ENCODE measurements at regions not wholly inside any gene's neighbourhood (a gene's known extent, or its start where the extent isn't known, plus 50 kb on each side); places are given as distances from the start of the nearest gene placed in this dataset.
A peak's percentile ranks its signal among the peaks of the same experiment; 100 is the strongest.

DNA sequence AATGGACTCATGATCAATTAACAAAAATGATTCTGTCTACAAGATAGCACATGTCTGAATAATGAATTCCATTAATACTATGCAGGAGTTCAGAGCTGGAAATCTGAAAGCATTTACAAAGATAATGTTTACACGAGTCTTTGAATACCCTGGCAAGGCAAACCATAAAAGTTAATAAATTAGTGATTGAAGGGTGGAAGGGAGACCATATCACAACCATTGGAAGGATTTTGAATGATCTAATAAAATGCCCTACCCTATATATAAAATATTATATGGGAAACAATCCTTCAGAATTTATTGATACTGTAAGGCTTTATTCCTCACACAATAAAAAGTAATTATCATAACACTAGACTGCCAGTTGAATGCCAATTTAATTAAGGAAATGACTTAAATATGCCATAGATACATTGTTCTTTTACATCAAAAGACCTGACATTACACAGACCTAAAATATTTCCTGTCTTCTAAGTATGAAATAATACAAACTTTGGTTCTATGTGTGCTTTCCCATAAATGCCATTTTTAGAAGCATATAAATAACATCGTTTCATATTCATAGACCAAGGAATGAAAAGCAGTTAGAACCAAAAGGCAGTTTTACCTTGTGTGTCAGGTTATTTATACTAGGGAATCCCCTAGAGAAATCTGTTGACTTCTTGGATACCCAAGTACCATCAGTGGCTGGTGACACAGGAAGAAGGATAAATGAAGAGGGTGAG lies 249.2 kb upstream of the MARCKS start:
- no peak for DNase-seq (ENCODE audit: low read depth in 3 of 3, low spot score in 2 of 3)

GRCh38 chr6:113610377-113610988 lies 246.7 kb upstream of the MARCKS start:
- DNase-seq (ENCODE audit: low read depth in 3 of 3, low spot score in 2 of 3) = no peak

DNA sequence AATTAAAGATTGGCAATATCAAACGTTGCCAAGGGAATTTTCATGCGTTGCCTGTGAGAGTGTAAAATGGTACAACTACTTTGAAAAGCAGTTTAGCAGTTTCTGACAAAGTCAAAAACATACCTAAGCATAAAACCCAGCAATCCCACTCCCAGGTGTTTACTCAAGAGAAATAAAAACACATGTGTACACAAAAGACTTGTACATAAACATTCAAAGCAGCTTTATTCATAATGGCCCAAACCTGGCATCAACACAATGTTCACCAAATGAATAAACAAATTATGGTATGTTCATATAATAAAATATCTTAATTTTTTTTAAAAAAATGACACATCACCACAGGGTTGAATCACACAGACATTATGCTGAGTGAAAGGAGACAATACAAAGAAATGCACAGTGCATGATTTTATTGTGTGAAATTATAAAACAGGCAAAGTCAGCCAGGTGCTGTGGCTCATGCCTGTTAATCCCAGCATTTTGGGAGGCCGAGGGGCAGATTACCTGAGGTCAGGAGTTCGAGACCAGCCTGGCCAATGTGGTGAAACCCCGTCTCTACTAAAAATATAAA lies 240.4 kb upstream of the MARCKS start:
- DNase-seq (ENCODE audit: low read depth in 3 of 3, low spot score in 2 of 3) = no peak

- no peak for DNase-seq (ENCODE audit: low read depth in 3 of 3, low spot score in 2 of 3)
These were observed 238.1 kb upstream of the MARCKS start for GRCh38 chr6:113619077-113619476.

GRCh38 chr6:113620386-113620785 lies 236.8 kb upstream of the MARCKS start:
- no peak for DNase-seq (ENCODE audit: low read depth in 3 of 3, low spot score in 2 of 3)

DNA sequence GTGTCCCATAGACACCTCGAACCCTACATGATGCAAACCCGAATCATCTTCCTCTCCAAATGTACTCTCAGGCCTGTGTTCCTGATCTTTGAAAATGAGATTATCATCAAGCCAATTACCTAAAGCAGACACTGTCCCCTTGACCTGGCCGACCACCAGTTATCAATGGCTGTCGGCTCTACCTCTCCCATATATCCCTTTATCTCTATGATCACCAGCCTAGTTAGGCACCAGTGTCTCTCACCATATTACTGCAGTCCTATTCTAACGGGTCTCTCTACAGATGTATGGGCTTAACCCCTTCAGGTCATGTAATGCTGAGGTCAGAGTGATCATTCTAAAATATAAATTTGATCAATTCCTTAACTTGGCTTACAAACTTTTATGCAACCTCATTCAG lies 234.9 kb upstream of the MARCKS start:
- no peak for DNase-seq (ENCODE audit: low read depth in 3 of 3, low spot score in 2 of 3)

GRCh38 chr6:113623129-113623528 lies 234.0 kb upstream of the MARCKS start:
- no peak for DNase-seq (ENCODE audit: low read depth in 3 of 3, low spot score in 2 of 3)

GRCh38 chr6:113625850-113626249 lies 231.3 kb upstream of the MARCKS start:
- DNase-seq (ENCODE audit: low read depth in 3 of 3, low spot score in 2 of 3) = no peak

- DNase-seq (ENCODE audit: low read depth in 3 of 3, low spot score in 2 of 3) = no peak
These were observed 230.7 kb upstream of the MARCKS start for GRCh38 chr6:113626475-113626874.

DNA sequence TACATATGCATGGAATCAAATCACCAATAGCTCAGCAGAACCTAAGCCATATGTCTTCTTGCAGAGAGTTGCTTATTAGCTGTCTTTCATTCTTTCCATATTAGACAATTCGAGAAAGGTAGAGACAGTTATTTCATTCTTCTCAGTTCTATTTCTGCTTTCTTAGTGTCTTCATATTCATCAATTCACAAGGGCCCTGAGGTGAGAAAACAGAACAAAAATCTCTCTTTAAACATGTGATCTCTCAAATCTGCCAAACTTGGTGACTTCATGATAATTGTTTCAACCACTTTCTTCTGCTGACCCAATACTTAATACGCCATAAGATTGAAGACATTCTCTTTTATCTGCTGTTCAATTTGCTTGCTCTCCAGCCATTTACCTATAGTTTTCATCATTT lies 229.7 kb upstream of the MARCKS start:
- DNase-seq (ENCODE audit: low read depth in 3 of 3, low spot score in 2 of 3) = no peak

- no peak for DNase-seq (ENCODE audit: low read depth in 3 of 3, low spot score in 2 of 3)
These were observed 227.9 kb upstream of the MARCKS start for GRCh38 chr6:113629256-113629655.

DNA sequence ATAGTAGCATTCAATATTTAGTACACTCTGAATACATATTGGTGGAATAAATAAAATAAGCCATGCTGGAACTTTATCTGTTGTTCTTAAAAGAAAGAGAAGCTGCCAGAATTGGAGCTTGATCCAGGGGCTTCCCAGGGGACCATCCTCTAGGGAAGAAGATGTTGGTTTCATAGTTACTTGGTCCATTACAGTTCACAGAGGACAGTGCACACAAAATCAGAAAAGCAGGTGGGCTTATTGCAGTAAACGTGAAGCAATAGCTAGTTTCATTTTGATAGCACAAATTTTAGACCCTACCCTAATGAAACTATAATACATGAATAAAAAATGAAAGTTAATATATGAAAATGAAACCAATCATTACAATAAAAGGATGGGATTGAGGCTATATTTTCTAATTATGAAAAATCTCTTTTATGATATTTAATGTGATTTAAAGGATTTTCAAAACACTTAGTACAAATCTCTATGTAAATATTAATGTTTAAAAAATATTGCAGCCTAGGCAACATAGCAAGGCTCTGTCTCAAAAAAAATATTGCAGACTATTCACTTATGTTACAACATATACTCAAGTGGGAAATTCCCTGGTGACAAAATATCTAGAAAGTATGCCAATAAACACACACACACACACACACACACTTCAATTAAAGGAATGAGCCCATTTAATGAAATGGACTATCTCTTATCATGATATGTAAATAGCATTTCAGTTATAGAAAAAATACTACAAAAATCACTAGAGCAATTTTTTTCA lies 227.0 kb upstream of the MARCKS start:
- DNase-seq (ENCODE audit: low read depth in 3 of 3, low spot score in 2 of 3) = no peak

GRCh38 chr6:113630738-113631535 lies 226.2 kb upstream of the MARCKS start:
- DNase-seq (ENCODE audit: low read depth in 3 of 3, low spot score in 2 of 3) = peak in 1 of 3 donors; percentile 27

DNA sequence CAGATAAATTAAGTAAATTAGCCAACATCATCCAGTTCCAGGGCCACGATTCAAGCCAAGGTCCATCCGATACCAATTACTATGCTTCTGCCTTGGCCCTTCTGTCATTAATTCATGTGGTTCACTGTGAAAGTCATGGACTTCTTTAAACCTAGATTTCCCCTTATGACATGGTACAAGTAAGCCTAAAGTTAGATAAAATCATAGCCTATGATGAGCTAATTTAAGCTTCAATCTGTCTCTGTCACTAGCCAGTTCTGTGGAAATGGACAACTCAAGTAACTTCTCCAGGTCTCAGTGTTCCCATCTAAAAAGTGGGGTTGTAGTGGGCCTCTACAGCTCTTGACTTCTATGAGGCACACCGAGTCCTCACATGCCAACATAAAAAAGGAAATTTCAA lies 225.5 kb upstream of the MARCKS start:
- DNase-seq (ENCODE audit: low read depth in 3 of 3, low spot score in 2 of 3) = no peak

DNA sequence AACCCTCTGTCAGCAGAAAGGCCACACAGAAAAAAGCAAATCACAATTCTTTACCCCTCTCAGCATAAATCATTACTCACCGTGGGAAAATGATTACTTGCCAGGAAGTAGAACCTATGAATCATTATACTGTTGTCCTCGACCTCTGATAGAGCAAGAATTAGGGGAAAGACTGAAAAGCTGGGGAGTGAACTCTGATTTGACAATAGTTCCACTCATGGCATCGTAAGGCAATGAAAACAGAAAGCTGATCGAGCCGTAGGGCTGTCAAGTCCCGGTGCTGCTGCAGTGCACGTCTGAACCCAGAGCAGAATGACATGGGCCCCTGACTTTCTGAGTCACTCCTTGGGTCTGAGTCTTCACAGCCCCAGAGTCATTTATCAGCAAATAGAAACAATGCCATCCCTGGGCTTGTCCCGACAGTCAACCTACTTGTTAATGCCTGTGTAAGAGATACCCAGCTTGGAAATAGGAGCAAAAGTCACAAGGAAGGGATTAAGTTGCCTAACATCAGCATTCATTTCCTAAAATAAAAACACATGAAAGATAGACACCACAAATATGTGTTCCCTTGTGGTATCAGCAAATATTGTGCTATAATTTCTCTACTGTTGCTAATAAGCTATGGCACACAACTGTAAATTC lies 224.8 kb upstream of the MARCKS start:
- DNase-seq (ENCODE audit: low read depth in 3 of 3, low spot score in 2 of 3) = no peak

GRCh38 chr6:113633638-113634037 lies 223.5 kb upstream of the MARCKS start:
- no peak for DNase-seq (ENCODE audit: low read depth in 3 of 3, low spot score in 2 of 3)

- no peak for DNase-seq (ENCODE audit: low read depth in 3 of 3, low spot score in 2 of 3)
These were observed 222.6 kb upstream of the MARCKS start for GRCh38 chr6:113634352-113635163.

DNA sequence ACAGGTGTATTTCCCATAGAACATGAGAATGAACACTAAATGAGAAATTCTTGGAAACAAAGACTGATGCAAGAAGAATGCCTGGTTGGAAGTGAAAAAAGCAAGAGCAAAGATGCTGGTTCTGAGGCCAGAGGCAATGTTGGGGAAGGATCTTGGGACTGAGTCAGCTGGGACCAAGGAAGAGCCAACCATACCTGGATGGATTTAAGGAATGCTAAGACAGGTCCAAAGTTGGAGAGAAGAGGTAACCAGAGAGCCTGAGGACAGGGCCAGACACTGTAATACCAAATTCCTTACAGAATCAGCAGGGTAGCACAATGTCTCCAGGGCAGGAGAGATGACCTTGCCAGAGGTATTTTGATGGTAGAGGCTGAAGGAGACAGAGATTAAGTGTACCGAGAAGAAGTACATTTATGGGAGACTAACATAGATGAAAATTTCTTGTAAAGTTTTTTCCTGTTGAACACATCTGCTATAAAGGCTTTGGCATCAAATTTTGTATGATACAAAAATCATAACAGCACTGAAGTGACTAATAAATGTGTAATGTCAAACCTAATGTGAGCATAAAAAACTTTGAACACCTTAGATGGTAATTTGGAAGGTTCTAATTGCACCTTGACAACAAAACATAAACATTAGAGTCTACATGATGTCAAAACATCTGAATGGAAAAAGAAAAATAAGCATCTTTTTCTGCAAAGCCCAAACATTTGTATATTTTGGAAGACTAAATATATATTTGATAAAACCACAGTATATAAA lies 221.7 kb upstream of the MARCKS start:
- DNase-seq (ENCODE audit: low read depth in 3 of 3, low spot score in 2 of 3) = no peak

DNA sequence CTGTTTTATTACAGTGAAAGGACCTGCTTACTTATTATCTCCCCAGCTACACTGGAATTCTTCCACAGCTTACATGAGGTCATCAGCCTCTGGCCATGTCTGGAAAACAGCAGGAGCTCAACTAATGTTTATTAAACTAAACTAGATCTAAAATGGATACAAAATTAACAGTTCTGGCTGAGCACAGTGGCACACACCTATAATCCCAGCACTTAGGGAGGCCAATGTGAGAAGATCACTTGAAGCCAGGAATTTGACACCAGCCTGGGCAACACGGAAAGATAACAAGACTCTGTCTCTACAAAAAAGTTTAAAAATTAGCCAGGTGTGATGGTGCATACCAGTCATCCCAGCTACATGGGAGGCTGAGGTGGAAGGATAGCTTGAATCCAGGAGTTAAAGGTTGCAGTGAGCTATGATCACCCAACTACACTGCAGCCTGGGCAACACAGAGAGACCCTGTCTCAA lies 220.8 kb upstream of the MARCKS start:
- DNase-seq (ENCODE audit: low read depth in 3 of 3, low spot score in 2 of 3) = no peak
